GM21360 (cell line): ENCODE measurements at regions not wholly inside any gene's neighbourhood (a gene's known extent, or its start where the extent isn't known, plus 50 kb on each side); places are given as distances from the start of the nearest gene placed in this dataset.

ENCODE experiments used
- ATAC-seq: cut with Tn5 transposase; IDR thresholded peaks from one replicate; pipeline ENCODE4 v1.9.1; 2021; ENCODE audit warnings: mild to moderate bottlenecking, moderate library complexity; ENCODE audit not compliant: unreplicated experiment

- ATAC-seq, result no peak
Observed at GRCh38 chr6:19032591-19033295, 645.6 kb downstream of the RNF144B start.

- ATAC-seq, result no peak
Observed at GRCh38 chr6:19033683-19034082, 646.5 kb downstream of the RNF144B start.

GRCh38 chr6:19034986-19035385 is 647.8 kb downstream of the RNF144B start:
- ATAC-seq, result no peak

GRCh38 chr6:19035461-19036195 is 648.5 kb downstream of the RNF144B start:
- no peak for ATAC-seq

GRCh38 chr6:19036196-19036555 is 649.0 kb downstream of the RNF144B start:
- ATAC-seq, result no peak

- ATAC-seq, result no peak
Observed at GRCh38 chr6:19037607-19038006, 650.5 kb downstream of the RNF144B start.

- ATAC-seq, result no peak
Observed at GRCh38 chr6:19039287-19039686, 652.1 kb downstream of the RNF144B start.

- no peak for ATAC-seq
Observed at GRCh38 chr6:19041906-19042305, 654.8 kb downstream of the RNF144B start.

GRCh38 chr6:19042420-19042819 is 655.3 kb downstream of the RNF144B start:
- ATAC-seq, result no peak

GRCh38 chr6:19050765-19051164 is 663.6 kb downstream of the RNF144B start:
- no peak for ATAC-seq

- ATAC-seq, result no peak
Observed at GRCh38 chr6:19052219-19052618, 665.1 kb downstream of the RNF144B start.

GRCh38 chr6:19059102-19059501 is 672.0 kb downstream of the RNF144B start:
- ATAC-seq, result no peak

GRCh38 chr6:19067165-19067564 is 680.0 kb downstream of the RNF144B start:
- ATAC-seq, result no peak

- no peak for ATAC-seq
Observed at GRCh38 chr6:19070520-19070919, 683.4 kb downstream of the RNF144B start.

GRCh38 chr6:19083801-19084200 is 696.7 kb downstream of the RNF144B start:
- no peak for ATAC-seq

- no peak for ATAC-seq
Observed at GRCh38 chr6:19086480-19086879, 699.3 kb downstream of the RNF144B start.

GRCh38 chr6:19087296-19087695 is 700.1 kb downstream of the RNF144B start:
- no peak for ATAC-seq

GRCh38 chr6:19087897-19088296 is 700.7 kb downstream of the RNF144B start:
- no peak for ATAC-seq

GRCh38 chr6:19100752-19101151 is 713.6 kb downstream of the RNF144B start:
- ATAC-seq, result no peak

- ATAC-seq, result no peak
Observed at GRCh38 chr6:19102936-19103335, 715.8 kb downstream of the RNF144B start.

GRCh38 chr6:19107468-19107867 is 720.3 kb downstream of the RNF144B start:
- no peak for ATAC-seq

GRCh38 chr6:19121521-19121920 is 715.6 kb upstream of the ID4 start:
- ATAC-seq, result no peak

GRCh38 chr6:19127081-19127480 is 710.1 kb upstream of the ID4 start:
- no peak for ATAC-seq
